ENCODE measurements at regions not wholly inside any gene's neighbourhood (a gene's known extent, or its start where the extent isn't known, plus 50 kb on each side); places are given as distances from the start of the nearest gene placed in this dataset.

GRCh38 chr1:101181930-101182329 lies 54.9 kb upstream of the S1PR1 start:
- WGBS, 2 experiments (ENCODE audit: insufficient coverage in 1 of 2, insufficient read length in 1 of 2): 81 to 98% methylated on average over 4 to 5 of the region's 5 CpGs
- no peaks in the 10 kb centered on the region for H3K9me3 Mint-ChIP-seq
- peaks cover 5% of the 10 kb centered on the region for H3K27me3 Mint-ChIP-seq (ENCODE audit: insufficient read depth)
- Histone ChIP-seq H3K4me1 (ENCODE audit: control insufficient read depth, insufficient read depth, low read length) (no peaks in the 10 kb centered on the region), H3K36me3 (ENCODE audit: control insufficient read depth, insufficient read depth, low read length) (no peaks in the 10 kb centered on the region), H3K27me3 (ENCODE audit: control insufficient read depth, insufficient read depth, low read length, poor library complexity, severe bottlenecking) (no peaks in the 10 kb centered on the region), H3K27ac (ENCODE audit: low read depth, low read length) (no peak overlapping the region), H3K4me3 (ENCODE audit: low read length) (no peak overlapping the region), H3K9ac (ENCODE audit: extremely low read depth, low read length, poor library complexity, severe bottlenecking) (no peak overlapping the region), H3K9me3 (ENCODE audit: control insufficient read depth, low read length) (no peaks in the 10 kb centered on the region)
- H3K4me1 Mint-ChIP-seq: peaks cover 3% of the 10 kb centered on the region
- no peak overlapping the region for H3K27ac Mint-ChIP-seq
- H3K36me3 Mint-ChIP-seq (ENCODE audit: low read depth): no peaks in the 10 kb centered on the region
- DNase-seq: no peak
- no peak for TF ChIP-seq CTCF (conservative IDR thresholded peaks at IDR 0.05)
- no peak overlapping the region for H3K4me3 Mint-ChIP-seq

GRCh38 chr1:101178688-101179491 lies 57.9 kb upstream of the S1PR1 start:
- no peaks in the 10 kb centered on the region for H3K27me3 ChIP-seq (ENCODE audit: control insufficient read depth, insufficient read depth, low read length, poor library complexity, severe bottlenecking)
- H3K4me1 Mint-ChIP-seq: no peaks in the 10 kb centered on the region
- no peak overlapping the region for H3K9ac ChIP-seq (ENCODE audit: extremely low read depth, low read length, poor library complexity, severe bottlenecking)
- no peak for DNase-seq
- no peaks in the 10 kb centered on the region for H3K36me3 Mint-ChIP-seq (ENCODE audit: low read depth)
- no peaks in the 10 kb centered on the region for H3K9me3 ChIP-seq (ENCODE audit: control insufficient read depth, low read length)
- H3K4me3 Mint-ChIP-seq: no peak overlapping the region
- TF ChIP-seq CTCF (conservative IDR thresholded peaks at IDR 0.05): no peak
- H3K4me1 ChIP-seq (ENCODE audit: control insufficient read depth, insufficient read depth, low read length): no peaks in the 10 kb centered on the region
- 92 to 93% methylated on average over 7 to 8 of the region's 8 CpGs for WGBS, 2 experiments (ENCODE audit: insufficient coverage in 1 of 2, insufficient read length in 1 of 2)
- H3K27ac Mint-ChIP-seq: no peak overlapping the region
- H3K9me3 Mint-ChIP-seq: no peaks in the 10 kb centered on the region
- no peak overlapping the region for H3K4me3 ChIP-seq (ENCODE audit: low read length)
- H3K27ac ChIP-seq (ENCODE audit: low read depth, low read length): no peak overlapping the region
- H3K27me3 Mint-ChIP-seq (ENCODE audit: insufficient read depth): peaks cover 3% of the 10 kb centered on the region
- H3K36me3 ChIP-seq (ENCODE audit: control insufficient read depth, insufficient read depth, low read length): no peaks in the 10 kb centered on the region

GRCh38 chr1:101178341-101178687 lies 58.5 kb upstream of the S1PR1 start:
- no peak overlapping the region for H3K4me3 ChIP-seq (ENCODE audit: low read length)
- no peaks in the 10 kb centered on the region for H3K36me3 ChIP-seq (ENCODE audit: control insufficient read depth, insufficient read depth, low read length)
- H3K4me1 ChIP-seq (ENCODE audit: control insufficient read depth, insufficient read depth, low read length): no peaks in the 10 kb centered on the region
- H3K27ac ChIP-seq (ENCODE audit: low read depth, low read length): no peak overlapping the region
- TF ChIP-seq CTCF (conservative IDR thresholded peaks at IDR 0.05): no peak
- no peak overlapping the region for H3K4me3 Mint-ChIP-seq
- no peaks in the 10 kb centered on the region for H3K9me3 ChIP-seq (ENCODE audit: control insufficient read depth, low read length)
- H3K4me1 Mint-ChIP-seq: no peaks in the 10 kb centered on the region
- no peak overlapping the region for H3K27ac Mint-ChIP-seq
- DNase-seq: no peak
- H3K9me3 Mint-ChIP-seq: no peaks in the 10 kb centered on the region
- H3K27me3 Mint-ChIP-seq (ENCODE audit: insufficient read depth): peaks cover 3% of the 10 kb centered on the region
- 97 to 100% methylated on average over 1 of the region's 1 CpG for WGBS, 2 experiments (ENCODE audit: insufficient coverage in 1 of 2, insufficient read length in 1 of 2)
- no peaks in the 10 kb centered on the region for H3K36me3 Mint-ChIP-seq (ENCODE audit: low read depth)
- no peaks in the 10 kb centered on the region for H3K27me3 ChIP-seq (ENCODE audit: control insufficient read depth, insufficient read depth, low read length, poor library complexity, severe bottlenecking)
- no peak overlapping the region for H3K9ac ChIP-seq (ENCODE audit: extremely low read depth, low read length, poor library complexity, severe bottlenecking)
